HG03432 (cell line): ENCODE measurements at regions not wholly inside any gene's neighbourhood (a gene's known extent, or its start where the extent isn't known, plus 50 kb on each side); places are given as distances from the start of the nearest gene placed in this dataset.
"Not testable (repeated sequence)": the region's sequence is repeated elsewhere in the genome, so short reads cannot be mapped to it uniquely, and the experiment has no call there.

ENCODE experiments used
- ATAC-seq: cut with Tn5 transposase; IDR thresholded peaks from one replicate; pipeline ENCODE4 v1.9.1; 2021; ENCODE audit warnings: mild to moderate bottlenecking, moderate library complexity; ENCODE audit not compliant: unreplicated experiment

DNA sequence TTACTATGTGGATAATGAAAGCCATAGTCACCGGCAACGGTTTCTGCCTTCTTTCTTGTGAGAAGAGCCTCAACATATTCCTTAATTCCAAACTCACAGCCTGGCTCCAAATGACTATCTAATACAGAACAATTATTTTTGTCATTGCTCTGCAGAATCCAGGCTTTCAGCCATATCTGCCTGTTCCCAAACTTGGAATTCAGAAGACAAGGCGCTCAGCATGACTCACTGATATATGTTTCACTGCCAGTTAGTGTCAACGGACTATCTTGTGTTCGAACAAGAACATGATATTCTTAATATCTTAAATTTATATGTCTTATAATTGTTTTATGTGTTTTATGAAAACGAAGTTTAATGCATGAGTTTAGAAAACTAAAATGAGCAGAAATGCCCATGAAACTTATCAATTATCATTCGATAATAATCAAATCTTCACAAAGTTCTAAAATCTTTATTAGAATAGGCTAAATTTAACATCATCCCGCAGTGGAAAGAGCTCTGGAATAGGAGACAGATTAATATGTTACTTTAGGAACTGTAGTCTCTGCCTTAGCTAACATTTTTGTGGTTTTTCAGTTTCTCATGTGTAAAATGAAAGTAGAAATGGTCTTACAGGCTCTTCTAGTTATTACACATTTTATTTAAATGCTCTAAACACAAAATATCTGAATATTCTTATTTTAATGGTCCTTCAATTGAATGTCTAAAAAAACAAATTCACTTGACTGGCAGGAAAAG, 669.3 kb upstream of the GJE1 start:
- peak; percentile 90 for ATAC-seq

DNA sequence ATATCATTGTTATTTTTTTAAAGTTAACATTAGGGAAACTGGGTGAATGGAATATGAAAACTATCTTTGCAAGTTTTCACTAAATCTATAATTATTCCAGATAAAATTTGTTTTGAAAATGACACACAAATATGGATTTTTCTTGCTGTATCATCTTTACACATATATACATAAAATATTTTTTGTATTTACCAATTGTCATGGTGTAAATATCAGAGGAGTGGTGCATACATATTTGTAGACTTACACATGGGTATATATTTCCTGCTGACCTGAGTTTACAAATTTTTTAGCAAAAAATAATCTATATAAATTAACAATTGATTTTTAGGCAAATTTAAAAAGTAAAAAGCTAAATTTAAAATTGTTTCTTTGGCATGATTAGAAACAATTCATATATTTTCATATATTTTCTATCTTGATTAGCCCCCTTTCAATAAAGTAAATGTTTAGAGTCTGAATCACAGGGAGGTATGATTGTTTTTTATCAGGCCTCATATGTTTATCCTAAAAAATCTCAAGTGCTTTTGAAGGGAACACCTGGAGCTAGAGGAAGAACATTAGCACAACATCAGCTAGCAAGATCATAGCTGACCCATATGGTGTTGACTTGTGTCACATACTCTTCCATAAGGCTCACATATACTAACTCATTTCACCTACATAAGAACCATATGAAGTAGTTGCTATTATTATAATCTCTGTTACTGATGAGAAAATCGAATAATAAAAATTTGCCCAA, 671.8 kb upstream of the GJE1 start:
- ATAC-seq = no peak

DNA sequence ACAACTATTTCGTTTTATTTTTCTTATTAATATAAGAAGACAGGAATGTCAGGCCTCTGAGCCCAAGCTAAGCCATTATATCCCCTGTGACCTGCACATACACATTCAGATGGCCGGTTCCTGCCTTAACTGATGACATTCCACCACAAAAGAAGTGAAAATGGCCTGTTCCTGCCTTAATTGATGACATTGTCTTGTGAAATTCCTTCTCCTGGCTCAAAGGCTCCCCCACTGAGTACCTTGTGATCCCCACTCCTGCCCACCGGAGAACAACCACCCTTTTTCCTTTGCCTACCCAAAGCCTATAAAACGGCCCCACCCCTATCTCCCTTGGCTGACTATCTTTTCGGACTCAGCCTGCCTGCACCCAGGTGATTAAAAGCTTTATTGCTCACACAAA, 672.5 kb upstream of the GJE1 start:
- not testable (repeated sequence) for ATAC-seq

DNA sequence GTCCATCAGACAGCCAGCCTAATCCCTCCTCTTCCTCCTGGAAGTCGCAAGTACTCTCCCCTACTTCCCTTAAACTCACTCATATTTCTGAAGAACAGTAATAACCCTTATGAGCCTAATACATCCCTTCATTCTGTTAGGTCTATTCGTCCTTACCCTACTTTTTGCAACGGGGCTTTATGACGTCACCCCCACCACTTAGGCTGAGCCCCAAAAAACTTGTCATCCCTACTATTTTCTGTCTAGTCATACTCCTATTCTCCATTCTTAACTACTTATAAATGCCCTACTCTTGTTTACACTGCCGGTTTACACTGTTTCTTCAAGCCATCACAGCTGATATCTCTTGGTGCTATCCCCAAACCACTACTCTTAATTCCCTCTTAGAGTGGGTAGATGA, 674.7 kb upstream of the GJE1 start:
- not testable (repeated sequence) for ATAC-seq

DNA sequence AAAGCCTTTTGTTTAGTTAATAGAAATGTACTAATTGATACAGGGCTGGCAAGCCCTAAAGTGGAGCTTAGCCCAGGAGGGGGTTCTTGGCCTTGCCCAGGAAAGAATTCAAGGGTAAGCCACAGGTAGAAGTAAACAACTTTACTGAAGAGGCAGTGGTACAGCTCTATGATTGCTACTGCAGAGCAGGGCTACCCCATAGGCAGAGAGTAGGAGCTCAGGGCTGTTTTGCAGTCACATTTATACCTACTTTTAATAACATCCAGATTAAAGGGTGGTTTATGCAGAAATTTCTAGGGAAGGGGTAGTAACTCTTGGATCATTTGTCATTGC, 680.4 kb upstream of the GJE1 start:
- no peak for ATAC-seq

DNA sequence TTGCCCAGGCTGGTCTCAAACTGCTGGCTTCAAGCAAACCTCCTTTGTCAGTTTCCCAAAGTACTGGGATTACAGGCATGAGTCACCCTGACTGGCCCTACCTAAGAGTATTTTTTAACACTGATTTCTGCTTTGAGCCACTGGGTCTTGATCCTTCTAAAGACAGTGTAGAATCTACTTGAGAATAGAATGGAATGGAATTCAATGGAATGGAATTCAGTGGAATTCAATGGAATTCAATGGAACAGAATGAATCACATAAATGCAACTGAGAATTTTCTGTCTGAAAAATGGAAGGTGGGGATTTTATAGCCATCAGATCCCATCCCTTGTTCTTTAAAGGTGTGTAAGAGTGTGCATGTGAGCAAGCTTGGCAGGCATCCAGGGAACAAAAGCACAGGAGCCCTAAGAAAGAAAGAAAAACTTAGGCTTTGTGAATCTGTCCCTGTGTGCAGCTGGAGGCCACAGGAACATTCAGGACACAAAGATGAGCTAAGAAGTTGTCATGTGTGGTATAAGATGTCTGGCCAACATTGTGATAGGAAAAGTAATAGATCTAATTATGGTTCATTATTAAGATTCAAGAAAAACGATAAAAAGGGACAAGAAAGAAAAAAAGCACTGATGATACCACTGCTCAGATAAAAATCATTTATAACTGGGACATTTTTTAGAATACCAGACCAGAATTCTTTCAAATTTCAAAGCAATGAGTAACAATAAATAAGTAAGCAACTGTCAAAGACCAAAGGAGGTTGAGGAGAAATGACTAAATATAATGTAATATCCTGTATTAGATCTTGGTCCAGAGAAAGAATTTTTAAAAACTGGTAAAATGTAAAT, 681.0 kb upstream of the GJE1 start:
- no peak for ATAC-seq

DNA sequence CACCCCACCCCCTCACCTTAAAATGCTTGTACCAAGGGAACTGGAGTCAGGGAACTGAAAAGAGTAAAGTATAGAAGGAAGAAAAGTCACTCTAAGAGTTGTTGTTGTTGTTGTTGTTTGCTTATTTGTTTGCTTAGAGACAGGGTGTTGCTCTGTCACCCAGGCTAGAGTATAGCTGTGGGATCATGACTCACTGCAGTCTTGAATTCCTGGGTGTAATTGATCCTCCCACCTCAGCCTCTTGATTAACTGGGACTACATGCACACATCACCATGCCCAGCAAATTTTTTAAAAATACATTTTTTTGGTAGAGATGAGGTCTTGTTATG, 681.6 kb upstream of the GJE1 start:
- no peak for ATAC-seq

DNA sequence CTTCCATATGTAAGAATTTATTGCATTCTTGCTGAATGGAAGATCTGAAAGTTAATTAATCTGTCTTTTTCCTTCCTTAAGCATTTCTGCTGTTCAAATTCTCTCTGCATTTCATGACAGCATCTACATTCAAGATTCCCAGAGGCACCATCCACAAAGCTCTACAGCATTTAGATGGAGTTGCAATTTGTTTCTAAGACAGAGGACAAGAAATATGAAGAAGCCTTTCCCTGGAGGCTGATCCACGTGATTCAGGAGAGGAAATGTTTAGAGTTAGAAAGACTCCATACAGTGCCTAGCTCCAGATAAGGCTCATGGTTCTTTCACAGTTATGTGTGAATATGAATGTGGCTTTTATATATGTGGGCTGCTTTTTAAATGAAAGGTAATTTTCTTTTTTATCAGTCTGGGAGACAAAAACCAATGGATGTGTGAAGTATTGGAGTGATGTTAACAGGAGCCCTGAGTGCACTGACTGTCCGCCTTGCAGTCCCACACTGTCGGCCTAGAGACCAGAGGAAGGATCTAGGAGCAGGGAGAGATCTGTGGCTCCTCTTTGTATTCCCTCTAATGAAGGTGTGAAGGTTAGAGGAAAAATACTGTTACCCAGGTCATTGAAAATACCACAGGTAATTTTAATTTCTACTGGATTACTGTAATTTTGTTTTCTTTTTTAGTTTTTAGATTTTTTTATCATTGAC, 686.6 kb upstream of the GJE1 start:
- ATAC-seq = no peak

DNA sequence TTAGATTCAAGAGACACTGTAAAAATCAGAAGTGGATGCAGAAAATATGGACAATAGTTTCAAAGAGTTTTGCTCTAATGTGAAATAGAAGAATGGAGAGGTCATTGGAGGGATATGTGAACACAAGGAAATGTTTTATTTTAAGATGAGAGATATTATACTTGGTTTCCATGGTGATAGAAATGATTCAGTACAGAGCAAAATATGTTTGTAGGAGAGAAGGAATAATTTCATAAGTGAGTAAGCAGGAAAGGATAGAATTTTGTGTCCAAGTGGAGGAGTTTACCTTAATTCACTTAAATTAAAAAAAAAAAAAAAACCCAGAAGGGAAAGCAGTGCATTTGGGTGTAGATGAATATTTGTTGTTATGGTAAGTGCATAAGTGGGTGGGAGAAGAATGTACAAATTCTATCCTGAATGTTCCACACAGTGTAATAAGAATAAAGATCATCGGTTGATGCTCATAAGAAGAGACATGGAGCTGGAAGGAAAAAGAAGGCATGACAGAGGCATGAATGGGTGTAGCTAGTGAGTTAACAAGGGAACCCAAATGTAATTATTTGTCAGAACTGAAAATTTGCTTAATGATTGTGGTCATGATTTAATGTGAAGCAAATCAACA, 688.9 kb upstream of the GJE1 start:
- no peak for ATAC-seq

DNA sequence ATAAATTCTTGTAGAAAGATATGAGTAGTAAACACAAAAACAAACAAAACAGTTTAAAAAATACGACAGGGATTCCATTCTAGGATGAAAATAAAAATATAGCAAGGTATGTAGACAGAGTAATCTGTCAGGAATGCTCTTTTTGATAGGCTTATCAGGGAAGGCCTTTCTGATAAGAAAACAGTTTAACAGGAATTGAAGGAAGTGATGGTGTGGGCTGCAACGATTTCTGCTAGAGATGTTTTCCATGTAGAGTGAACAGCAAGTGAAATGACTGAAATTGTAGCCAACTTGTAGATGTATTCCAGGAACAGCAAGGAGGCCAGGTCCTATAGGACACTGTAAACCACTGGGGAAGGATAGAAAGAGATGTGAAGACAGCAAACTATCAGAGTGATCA, 689.7 kb upstream of the GJE1 start:
- ATAC-seq = no peak

DNA sequence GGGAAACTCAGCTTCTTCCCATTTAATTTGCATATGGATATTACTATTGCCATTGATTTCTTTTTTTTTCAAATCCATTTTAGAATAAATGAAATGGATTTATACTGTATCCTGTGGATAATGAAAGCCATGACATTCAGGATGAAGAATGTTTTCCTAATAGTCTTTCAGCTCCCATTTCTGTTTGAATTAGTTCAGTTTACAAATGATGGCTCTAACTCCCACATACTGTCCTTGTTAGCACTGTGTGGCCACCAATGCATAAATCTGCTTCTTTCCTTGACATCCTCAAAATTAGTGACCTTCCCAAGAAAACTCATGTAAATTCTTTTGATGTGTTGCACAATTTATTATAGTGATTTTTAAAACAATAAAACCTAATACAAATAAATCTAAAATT, 693.2 kb upstream of the GJE1 start:
- ATAC-seq = no peak

DNA sequence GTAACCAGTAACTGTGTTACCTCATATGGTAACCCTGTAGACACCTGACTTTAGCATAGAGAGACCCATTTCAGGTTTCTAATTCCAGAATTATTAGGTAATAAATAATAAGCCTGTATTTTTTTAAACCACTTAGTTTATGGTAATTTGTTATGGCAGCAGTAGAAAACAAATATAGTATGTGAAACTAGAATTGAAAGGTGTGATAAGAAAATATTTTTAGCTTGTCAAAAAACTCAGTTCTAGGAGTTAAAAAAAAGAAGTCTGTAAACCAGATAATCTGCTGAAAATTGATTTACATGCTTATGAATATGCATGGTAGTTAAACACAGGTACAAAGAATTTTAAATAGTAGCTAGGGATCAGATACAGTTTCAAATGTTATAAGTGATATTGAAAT, 695.0 kb upstream of the GJE1 start:
- ATAC-seq = peak; percentile 74

DNA sequence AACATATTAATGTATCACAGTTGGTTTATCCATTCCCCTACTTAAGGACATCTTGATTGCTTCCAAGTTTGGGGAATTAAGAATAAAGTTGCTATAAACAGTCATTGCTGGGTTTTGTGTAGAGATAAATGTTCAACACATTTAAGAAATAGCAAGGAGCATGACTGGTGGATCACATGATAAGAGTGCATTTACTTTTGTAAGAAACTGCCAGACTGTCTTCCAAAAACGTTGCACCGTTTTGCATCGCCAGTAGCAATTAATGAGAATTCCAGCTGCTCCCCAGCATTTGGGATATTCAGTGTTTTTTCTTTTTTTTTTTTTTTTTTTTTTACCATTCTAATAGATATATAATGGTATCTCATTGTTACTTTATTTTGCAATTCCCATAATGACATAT, 695.7 kb upstream of the GJE1 start:
- ATAC-seq = no peak

DNA sequence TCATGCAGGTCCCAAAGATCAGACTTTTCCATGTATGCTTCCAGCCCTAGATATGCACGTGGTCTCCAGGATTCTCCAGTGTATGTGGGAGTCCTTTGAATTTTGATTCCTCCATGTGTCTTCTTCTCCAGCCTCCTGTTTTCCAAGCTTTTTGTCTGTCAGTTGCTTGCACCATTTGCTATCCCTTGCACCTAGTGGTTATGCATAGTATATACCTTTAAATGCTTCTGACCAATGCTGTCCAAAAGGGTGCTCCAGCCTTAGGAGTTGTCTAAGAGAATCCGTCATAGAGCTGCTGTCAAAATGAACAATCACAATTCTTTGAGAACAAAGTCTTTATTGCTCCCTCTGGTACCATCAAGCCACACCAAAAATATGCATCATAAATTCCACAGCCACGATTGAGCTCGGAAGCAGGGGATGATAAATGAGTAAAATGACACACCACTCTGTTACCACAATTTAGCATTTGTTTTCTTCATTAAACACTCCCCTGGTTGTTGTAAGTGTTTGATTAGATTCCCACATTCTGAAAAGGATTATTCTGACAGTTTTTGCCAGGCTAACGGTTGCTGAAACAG, 706.2 kb upstream of the GJE1 start:
- no peak for ATAC-seq

DNA sequence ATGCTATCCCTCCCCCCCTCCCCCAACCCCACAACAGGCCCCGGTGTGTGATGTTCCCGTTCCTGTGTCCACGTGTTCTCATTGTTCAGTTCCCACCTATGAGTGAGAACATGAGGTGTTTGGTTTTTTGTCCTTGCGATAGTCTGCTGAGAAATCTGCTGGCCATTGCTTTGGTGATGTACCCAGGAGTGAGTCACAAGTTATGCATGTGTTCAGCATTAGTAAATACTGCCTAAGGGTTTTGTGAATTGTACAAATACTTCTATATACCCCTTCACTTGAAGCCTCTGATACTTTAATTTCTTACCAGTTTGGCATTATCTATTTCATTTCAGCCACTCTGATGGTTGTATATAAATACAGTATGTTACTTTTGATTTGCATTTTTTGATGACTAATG, 711.3 kb upstream of the GJE1 start:
- no peak for ATAC-seq

DNA sequence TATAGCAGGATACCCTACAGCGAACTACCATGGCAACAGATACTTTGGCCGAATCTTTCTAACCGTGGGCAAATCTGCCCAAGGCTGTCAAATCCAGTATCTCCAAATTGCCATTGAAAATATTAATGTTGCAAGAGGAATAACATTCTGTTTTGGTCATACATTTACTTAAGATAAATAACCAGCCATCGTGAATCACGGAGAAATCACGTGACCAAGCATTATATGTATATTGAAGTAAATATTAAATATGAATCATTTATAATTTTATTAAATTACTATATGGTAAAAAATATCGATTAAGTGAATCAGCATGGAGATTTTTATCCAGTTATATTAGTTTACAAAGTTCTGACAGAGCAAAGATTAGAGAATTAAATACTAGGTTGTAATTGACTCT, 714.6 kb upstream of the GJE1 start:
- ATAC-seq = no peak

DNA sequence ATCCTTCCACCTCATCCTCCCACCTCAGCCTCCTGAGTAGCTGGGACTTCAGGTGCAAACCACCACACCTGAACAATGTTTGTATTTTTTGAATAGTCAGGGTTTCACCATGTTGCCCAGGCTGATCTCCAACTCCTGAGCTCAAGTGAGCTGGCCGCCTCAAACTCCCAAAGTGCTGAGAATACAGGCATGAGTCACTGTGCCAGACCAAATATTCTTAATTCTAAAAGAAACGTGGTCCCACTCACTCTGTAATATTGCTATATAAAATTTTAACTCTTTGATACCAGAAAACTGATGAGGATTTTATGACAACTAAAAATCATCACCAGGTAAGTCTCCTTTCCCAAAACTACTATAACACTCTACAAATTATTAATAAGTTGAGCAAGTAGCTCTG, 716.8 kb upstream of the GJE1 start:
- no peak for ATAC-seq

DNA sequence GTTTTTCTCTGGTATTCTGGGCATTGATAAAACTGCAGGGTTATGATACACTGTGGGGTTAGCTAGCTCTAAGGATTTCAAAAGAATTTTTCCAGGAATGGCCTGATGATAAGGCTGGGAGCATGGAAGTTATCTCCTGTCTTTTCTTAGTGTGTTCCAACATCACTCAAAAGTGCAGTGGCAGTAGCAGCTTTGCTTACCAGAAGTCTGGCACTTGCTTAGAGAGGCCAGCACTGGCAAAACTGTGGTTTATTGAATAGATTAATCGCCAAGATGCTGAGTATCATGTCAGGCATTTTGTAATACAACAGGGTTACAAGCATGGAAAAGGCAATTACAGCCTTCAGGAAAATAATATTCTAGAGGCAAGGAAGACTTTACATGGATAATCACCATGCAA, 719.5 kb upstream of the GJE1 start:
- ATAC-seq = no peak

DNA sequence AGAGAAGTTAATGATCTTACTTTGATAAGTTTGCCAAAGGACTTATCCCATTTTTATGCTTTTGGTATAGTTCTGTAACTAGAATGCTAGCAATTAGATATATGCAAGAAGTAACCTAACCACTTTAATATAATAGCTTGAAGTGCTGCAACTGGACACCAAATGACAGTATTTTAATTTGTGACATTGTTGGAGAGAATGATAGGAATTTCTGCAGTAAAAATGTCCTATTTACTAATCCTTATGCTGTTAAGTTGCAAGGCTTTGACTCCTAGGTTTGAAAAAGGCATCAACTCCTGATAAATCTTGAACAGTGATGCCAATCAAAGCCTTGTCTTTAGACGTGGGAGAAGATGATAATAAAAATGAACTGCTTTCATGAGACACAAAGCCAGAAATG, 726.0 kb upstream of the GJE1 start:
- ATAC-seq = no peak

DNA sequence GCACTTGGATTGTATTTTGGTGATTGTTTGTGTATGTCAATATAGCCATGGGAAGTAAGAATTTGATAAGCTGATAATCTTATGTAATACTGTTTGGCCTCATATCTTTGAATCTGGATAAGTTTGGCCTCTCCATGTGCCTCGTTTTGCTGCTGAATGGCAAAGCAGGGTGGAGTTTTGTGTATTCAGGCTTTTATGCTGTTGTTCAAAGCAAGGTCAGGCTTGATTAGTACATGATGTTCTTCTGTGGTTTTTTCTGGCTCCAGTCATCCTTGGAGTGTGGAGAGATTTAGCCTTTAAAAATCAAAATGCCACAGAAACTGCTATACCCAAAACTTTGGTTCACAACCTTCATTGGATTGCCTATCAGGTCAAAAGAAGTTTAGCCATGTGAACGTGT, 728.9 kb upstream of the GJE1 start:
- no peak for ATAC-seq

DNA sequence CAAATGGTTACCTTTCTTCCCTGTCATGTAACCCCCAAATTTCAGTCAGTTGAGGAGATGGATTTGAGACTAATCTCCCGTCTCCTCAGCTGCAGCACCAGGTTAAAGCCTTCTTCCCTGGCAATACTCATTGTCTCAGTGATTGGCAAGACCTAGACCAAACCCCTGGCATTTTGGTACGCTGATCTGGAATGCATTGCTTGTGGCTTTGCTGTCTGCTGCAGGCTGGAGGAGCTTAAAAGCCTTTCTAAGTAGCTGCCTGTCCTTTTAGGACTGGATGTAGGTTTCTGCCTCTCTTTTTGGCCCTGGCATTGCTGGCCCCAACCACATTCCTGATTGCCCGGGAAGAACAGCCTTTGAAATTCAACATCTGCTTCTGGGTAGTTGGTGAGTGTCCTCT, 729.6 kb upstream of the GJE1 start:
- no peak for ATAC-seq
